ENCODE measurements at regions not wholly inside any gene's neighbourhood (a gene's known extent, or its start where the extent isn't known, plus 50 kb on each side); places are given as distances from the start of the nearest gene placed in this dataset.

- peaks cover 3% of the 10 kb centered on the region for H3K27me3 Mint-ChIP-seq
- TF ChIP-seq CTCF (IDR thresholded peaks at IDR 0.05), result no peak
- intact Hi-C loops (cut with micrococcal nuclease), result no loop called here
- no peak overlapping the region for H3K4me3 Mint-ChIP-seq
- CTCF ChIA-PET, result no interaction called here
- H3K36me3 Mint-ChIP-seq (ENCODE audit: low read depth), result no peaks in the 10 kb centered on the region
- no peaks in the 10 kb centered on the region for H3K9me3 Mint-ChIP-seq
- ATAC-seq (no peak), DNase-seq (no peak)
- POLR2A ChIA-PET, result no interaction called here
- H3K4me1 Mint-ChIP-seq (ENCODE audit: low read depth), result no peaks in the 10 kb centered on the region
- H3K27ac Mint-ChIP-seq, result no peak overlapping the region
Measured at GRCh38 chr16:50932348-50932935, 190.6 kb downstream of the CYLD start.

- ChIA-PET CTCF (no interaction called here), POLR2A (no interaction called here)
- Mint-ChIP-seq H3K36me3 (ENCODE audit: low read depth) (no peaks in the 10 kb centered on the region), H3K4me1 (ENCODE audit: low read depth) (no peaks in the 10 kb centered on the region), H3K9me3 (no peaks in the 10 kb centered on the region), H3K27me3 (peaks cover 6% of the 10 kb centered on the region), H3K4me3 (no peak overlapping the region), H3K27ac (no peak overlapping the region)
- ATAC-seq (no peak), DNase-seq (no peak)
- intact Hi-C loops (cut with micrococcal nuclease), result no loop called here
- no peak for TF ChIP-seq CTCF (IDR thresholded peaks at IDR 0.05)
Measured at GRCh38 chr16:50928065-50928464, 186.2 kb downstream of the CYLD start.

GRCh38 chr16:50925758-50926357, 184.0 kb downstream of the CYLD start:
- peaks cover 4% of the 10 kb centered on the region for H3K27me3 Mint-ChIP-seq
- POLR2A ChIA-PET, result no interaction called here
- H3K27ac Mint-ChIP-seq, result no peak overlapping the region
- no peak overlapping the region for H3K4me3 Mint-ChIP-seq
- CTCF ChIA-PET, result interaction anchor here (1.0 kb wide), 1 partner anchor 16 kb away, joined by 4 read pairs; no protein-coding TSS in a partner anchor
- no peaks in the 10 kb centered on the region for H3K4me1 Mint-ChIP-seq (ENCODE audit: low read depth)
- H3K36me3 Mint-ChIP-seq (ENCODE audit: low read depth), result no peaks in the 10 kb centered on the region
- no peaks in the 10 kb centered on the region for H3K9me3 Mint-ChIP-seq
- intact Hi-C loops (cut with micrococcal nuclease), result no loop called here
- DNase-seq (no peak), ATAC-seq (no peak)
- no peak for TF ChIP-seq CTCF (IDR thresholded peaks at IDR 0.05)

- H3K27ac Mint-ChIP-seq, result no peak overlapping the region
- ATAC-seq (no peak), DNase-seq (no peak)
- H3K9me3 Mint-ChIP-seq, result no peaks in the 10 kb centered on the region
- no peaks in the 10 kb centered on the region for H3K36me3 Mint-ChIP-seq (ENCODE audit: low read depth)
- H3K4me3 Mint-ChIP-seq, result no peak overlapping the region
- TF ChIP-seq CTCF (IDR thresholded peaks at IDR 0.05), result no peak
- POLR2A ChIA-PET, result no interaction called here
- intact Hi-C loops (cut with micrococcal nuclease), result no loop called here
- peaks cover 4% of the 10 kb centered on the region for H3K27me3 Mint-ChIP-seq
- H3K4me1 Mint-ChIP-seq (ENCODE audit: low read depth), result no peaks in the 10 kb centered on the region
- CTCF ChIA-PET, result no interaction called here
Measured at GRCh38 chr16:50924759-50925545, 183.1 kb downstream of the CYLD start.

Data from activated CD8-positive, alpha-beta T cell treated with anti-CD3 and anti-CD28 coated beads for 36 hours (primary cell).